Activated T-cell treated with anti-CD3 and anti-CD28 coated beads for 48 hours (primary cell): ENCODE measurements at regions not wholly inside any gene's neighbourhood (a gene's known extent, or its start where the extent isn't known, plus 50 kb on each side); places are given as distances from the start of the nearest gene placed in this dataset.

Source experiments
- DNase-seq: peaks from one replicate; pipeline ENCODE4 v3.0.0-alpha.2; 2020; ENCODE audit warnings: low read depth

GRCh38 chr1:208298593-208299269, 54.5 kb upstream of the PLXNA2 start:
- no peak for DNase-seq

- DNase-seq: no peak
These were observed 56.0 kb upstream of the PLXNA2 start for GRCh38 chr1:208300084-208300770.

- DNase-seq: no peak
These were observed 58.6 kb upstream of the PLXNA2 start for GRCh38 chr1:208302699-208303238.

GRCh38 chr1:208303743-208304712, 59.8 kb upstream of the PLXNA2 start:
- DNase-seq: no peak

- DNase-seq: no peak
These were observed 64.0 kb upstream of the PLXNA2 start for GRCh38 chr1:208308221-208308620.

GRCh38 chr1:208309771-208310170, 65.6 kb upstream of the PLXNA2 start:
- DNase-seq: no peak

GRCh38 chr1:208312706-208313105, 68.5 kb upstream of the PLXNA2 start:
- DNase-seq: no peak

GRCh38 chr1:208314431-208314830, 70.2 kb upstream of the PLXNA2 start:
- DNase-seq: no peak

GRCh38 chr1:208318150-208318734, 74.1 kb upstream of the PLXNA2 start:
- no peak for DNase-seq

- no peak for DNase-seq
These were observed 79.8 kb upstream of the PLXNA2 start for GRCh38 chr1:208324005-208324404.

- no peak for DNase-seq
These were observed 81.8 kb upstream of the PLXNA2 start for GRCh38 chr1:208326033-208326432.

GRCh38 chr1:208329300-208329699, 85.1 kb upstream of the PLXNA2 start:
- no peak for DNase-seq

GRCh38 chr1:208332036-208332773, 88.0 kb upstream of the PLXNA2 start:
- no peak for DNase-seq

- DNase-seq: no peak
These were observed 88.6 kb upstream of the PLXNA2 start for GRCh38 chr1:208332774-208333126.

- no peak for DNase-seq
These were observed 89.5 kb upstream of the PLXNA2 start for GRCh38 chr1:208333676-208334075.

- no peak for DNase-seq
These were observed 91.4 kb upstream of the PLXNA2 start for GRCh38 chr1:208335371-208336136.

GRCh38 chr1:208336137-208336518, 91.9 kb upstream of the PLXNA2 start:
- no peak for DNase-seq

- no peak for DNase-seq
These were observed 95.7 kb upstream of the PLXNA2 start for GRCh38 chr1:208339911-208340310.

- no peak for DNase-seq
These were observed 99.0 kb upstream of the PLXNA2 start for GRCh38 chr1:208343226-208343625.

GRCh38 chr1:208344202-208344857, 100.1 kb upstream of the PLXNA2 start:
- no peak for DNase-seq
